ENCODE measurements at regions not wholly inside any gene's neighbourhood (a gene's known extent, or its start where the extent isn't known, plus 50 kb on each side); places are given as distances from the start of the nearest gene placed in this dataset.

GRCh38 chr1:216984536-216984935, 261.3 kb upstream of the ESRRG start (continued):
- TF ChIP-seq MLLT1 (IDR thresholded peaks at IDR 0.05) (no peak), RB1 (IDR thresholded peaks at IDR 0.05; ENCODE audit: borderline replicate concordance) (no peak), SMARCA5 (IDR thresholded peaks at IDR 0.05) (no peak)

GRCh38 chr1:216983823-216984222, 260.6 kb upstream of the ESRRG start:
- ChIA-PET SMC1A (ENCODE audit: uncharacterized antibody, unreplicated experiment) (no interaction called here), RAD21 (ENCODE audit: unreplicated experiment) (no interaction called here), POLR2A (no interaction called here), CTCF (no interaction called here)
- in situ Hi-C loops (cut with MboI) (no loop called here), intact Hi-C loops (cut with micrococcal nuclease; ENCODE audit: unreplicated experiment) (no loop called here)
- Histone ChIP-seq H3K79me2 (ENCODE audit: control insufficient read depth, insufficient read depth, low read length) (no peaks in the 10 kb centered on the region), H2AFZ (ENCODE audit: control insufficient read depth, low read depth, low read length) (no peak overlapping the region), H3K4me3 (no peak overlapping the region), H3K9me3 (replicated peaks; ENCODE audit: control insufficient read depth, insufficient read depth, low read length) (no peaks in the 10 kb centered on the region), H3K4me2 (ENCODE audit: control insufficient read depth, insufficient read depth) (no peak overlapping the region), H3K36me3 (ENCODE audit: control insufficient read depth in 2 of 2, insufficient read depth in 2 of 2, low read length in 1 of 2) (no peaks in the 10 kb centered on the region), H3K9ac (ENCODE audit: control insufficient read depth, insufficient read depth, low read length) (no peak overlapping the region), H3K27me3 (replicated peaks in 1 of 2; ENCODE audit: control insufficient read depth in 2 of 2, insufficient read depth in 2 of 2, low read length in 1 of 2) (no peaks in the 10 kb centered on the region), H3K27ac (ENCODE audit: control insufficient read depth, insufficient read depth) (no peak overlapping the region), H3K4me1 (ENCODE audit: control insufficient read depth, insufficient read depth, low read length) (no peaks in the 10 kb centered on the region), H4K20me1 (ENCODE audit: control insufficient read depth, insufficient read depth) (no peaks in the 10 kb centered on the region)
- WGBS (ENCODE audit: insufficient coverage, insufficient replicate concordance, low lambda C conversion rate, missing lambda C conversion rate) = 25% methylated on average over 6 of the region's 6 CpGs
- no peak for ATAC-seq
- no TSS peak for BruUV-seq (replicated peaks)
- no peak for TF ChIP-seq E2F8 (IDR thresholded peaks at IDR 0.05; ENCODE audit: low read depth, partially characterized antibody)
- TF ChIP-seq FOXM1 (IDR thresholded peaks at IDR 0.05; ENCODE audit: low read depth, low read length) = no peak
- TF ChIP-seq EZH2 (IDR thresholded peaks at IDR 0.05; ENCODE audit: borderline replicate concordance, control insufficient read depth, low read depth, low read length) = no peak
- TF ChIP-seq FOXK2 (IDR thresholded peaks at IDR 0.05) = no peak
- TF ChIP-seq EGR1 (IDR thresholded peaks at IDR 0.05; ENCODE audit: borderline replicate concordance in 1 of 2, low read depth in 2 of 2, low read length in 2 of 2) = no peak
- no peak for TF ChIP-seq SMAD5 (IDR thresholded peaks at IDR 0.05; ENCODE audit: low read depth)
- TF ChIP-seq KDM1A (IDR thresholded peaks at IDR 0.05; ENCODE audit: borderline replicate concordance) = no peak
- no peak for TF ChIP-seq NR2F1 (conservative IDR thresholded peaks at IDR 0.05)
- TF ChIP-seq ELK1 (IDR thresholded peaks at IDR 0.05; ENCODE audit: low read depth, low read length) = no peak
- TF ChIP-seq SMAD1 (IDR thresholded peaks at IDR 0.05; ENCODE audit: low read depth, partially characterized antibody) = no peak
- TF ChIP-seq STAT3 (IDR thresholded peaks at IDR 0.05; ENCODE audit: low read depth, low read length) = no peak
- TF ChIP-seq ZNF24 (IDR thresholded peaks at IDR 0.05) = no peak
- no peak for TF ChIP-seq LARP7 (IDR thresholded peaks at IDR 0.05)
- TF ChIP-seq IRF3 (IDR thresholded peaks at IDR 0.05) = no peak
- no peak for TF ChIP-seq MTA3 (IDR thresholded peaks at IDR 0.05; ENCODE audit: borderline replicate concordance, low read length)
- no peak for FAIRE-seq
- no peak for DNase-seq (ENCODE audit: low read depth, low spot score)

All from GM12878 (cell line).